ENCODE measurements at regions not wholly inside any gene's neighbourhood (a gene's known extent, or its start where the extent isn't known, plus 50 kb on each side); places are given as distances from the start of the nearest gene placed in this dataset.

- TF ChIP-seq ZNF232 (CRISPR knock-in tag; IDR thresholded peaks at IDR 0.05; ENCODE audit: borderline replicate concordance) (no peak), JUNB (CRISPR knock-in tag; IDR thresholded peaks at IDR 0.05; ENCODE audit: borderline replicate concordance) (no peak), CTCF (CRISPR knock-in tag; IDR thresholded peaks at IDR 0.05) (no peak), ERF (CRISPR knock-in tag; IDR thresholded peaks at IDR 0.05) (no peak), BRCA1 (CRISPR knock-in tag; IDR thresholded peaks at IDR 0.05) (no peak), MNT (IDR thresholded peaks at IDR 0.05) (no peak)
- TF ChIP-seq, protein P1, sequence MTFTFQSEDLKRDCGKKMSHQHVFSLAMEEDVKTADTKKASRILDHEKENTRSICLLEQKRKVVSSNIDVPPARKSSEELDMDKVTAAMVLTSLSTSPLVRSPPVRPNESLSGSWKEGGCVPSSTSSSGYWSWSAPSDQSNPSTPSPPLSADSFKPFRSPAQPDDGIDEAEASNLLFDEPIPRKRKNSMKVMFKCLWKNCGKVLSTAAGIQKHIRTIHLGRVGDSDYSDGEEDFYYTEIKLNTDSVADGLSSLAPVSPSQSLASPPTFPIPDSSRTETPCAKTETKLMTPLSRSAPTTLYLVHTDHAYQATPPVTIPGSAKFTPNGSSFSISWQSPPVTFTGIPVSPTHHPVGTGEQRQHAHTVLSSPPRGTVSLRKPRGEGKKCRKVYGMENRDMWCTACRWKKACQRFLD (CRISPR knock-in tag; IDR thresholded peaks at IDR 0.05; ENCODE audit: borderline replicate concordance): no peak
Observed at GRCh38 chr16:52834736-52835465, 217.8 kb downstream of the CHD9NB start.
